Breast epithelium (tissue), 3 donors: ENCODE measurements at regions not wholly inside any gene's neighbourhood (a gene's known extent, or its start where the extent isn't known, plus 50 kb on each side); places are given as distances from the start of the nearest gene placed in this dataset.

Source experiments
- POLR2A ChIP-seq: fragments of 450-650 bp; IDR thresholded peaks from one replicate; pipeline ENCODE4 v1.6.1; 2016; ENCODE audit warnings: antibody characterized with exemption, mild to moderate bottlenecking, moderate library complexity
- TF ChIP-seq, protein P1 (sequence below), 3 donors: fragments of 450-650 bp; IDR thresholded peaks; one replicate each; pipeline ENCODE4 v1.5.1; 2016 to 2017; ENCODE audit warnings: antibody characterized with exemption in 3 of 3, mild to moderate bottlenecking in 3 of 3, moderate library complexity in 3 of 3

DNA sequence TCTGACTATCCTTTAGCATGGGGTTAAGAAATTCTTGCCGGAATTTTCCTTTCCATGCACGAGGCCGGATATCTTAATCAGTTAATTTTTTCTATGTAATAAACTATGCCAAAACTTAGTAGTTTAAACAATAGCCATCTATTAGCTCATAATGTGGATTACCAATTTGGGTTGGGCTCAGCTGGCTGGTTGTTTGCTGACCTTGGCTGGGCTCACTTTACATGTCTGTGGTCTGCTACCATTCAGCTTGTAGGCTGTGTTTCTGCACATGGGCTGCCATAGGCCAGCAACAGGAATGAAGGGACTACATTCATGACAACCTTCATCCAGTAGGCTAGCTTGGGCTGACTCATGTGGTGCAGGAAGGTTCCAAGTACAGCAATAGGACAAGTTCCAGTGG lies 56.0 kb upstream of the NTPCR start:
- TF ChIP-seq, protein P1, sequence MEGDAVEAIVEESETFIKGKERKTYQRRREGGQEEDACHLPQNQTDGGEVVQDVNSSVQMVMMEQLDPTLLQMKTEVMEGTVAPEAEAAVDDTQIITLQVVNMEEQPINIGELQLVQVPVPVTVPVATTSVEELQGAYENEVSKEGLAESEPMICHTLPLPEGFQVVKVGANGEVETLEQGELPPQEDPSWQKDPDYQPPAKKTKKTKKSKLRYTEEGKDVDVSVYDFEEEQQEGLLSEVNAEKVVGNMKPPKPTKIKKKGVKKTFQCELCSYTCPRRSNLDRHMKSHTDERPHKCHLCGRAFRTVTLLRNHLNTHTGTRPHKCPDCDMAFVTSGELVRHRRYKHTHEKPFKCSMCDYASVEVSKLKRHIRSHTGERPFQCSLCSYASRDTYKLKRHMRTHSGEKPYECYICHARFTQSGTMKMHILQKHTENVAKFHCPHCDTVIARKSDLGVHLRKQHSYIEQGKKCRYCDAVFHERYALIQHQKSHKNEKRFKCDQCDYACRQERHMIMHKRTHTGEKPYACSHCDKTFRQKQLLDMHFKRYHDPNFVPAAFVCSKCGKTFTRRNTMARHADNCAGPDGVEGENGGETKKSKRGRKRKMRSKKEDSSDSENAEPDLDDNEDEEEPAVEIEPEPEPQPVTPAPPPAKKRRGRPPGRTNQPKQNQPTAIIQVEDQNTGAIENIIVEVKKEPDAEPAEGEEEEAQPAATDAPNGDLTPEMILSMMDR (IDR thresholded peaks at IDR 0.05): no peak
- no peak for TF ChIP-seq POLR2A
